Endothelial cell (in vitro differentiated cells): ENCODE measurements at regions not wholly inside any gene's neighbourhood (a gene's known extent, or its start where the extent isn't known, plus 50 kb on each side); places are given as distances from the start of the nearest gene placed in this dataset.

Source experiments
- DNase-seq: peaks from one replicate; pipeline ENCODE4 v3.0.0; 2021; ENCODE audit warnings: low spot score
- H3K27ac Mint-ChIP-seq: one replicate; pipeline ENCODE4 v1.8.0; 2021; ENCODE audit warnings: mixed read lengths, inconsistent platforms; ENCODE audit not compliant: unreplicated experiment
- H3K27me3 Mint-ChIP-seq: one replicate; pipeline ENCODE4 v1.8.0; 2021; ENCODE audit warnings: mild to moderate bottlenecking, moderate library complexity, mixed read lengths, inconsistent platforms; ENCODE audit not compliant: unreplicated experiment
- H3K36me3 Mint-ChIP-seq: one replicate; pipeline ENCODE4 v1.8.0; 2021; ENCODE audit warnings: mild to moderate bottlenecking, low read depth, mixed read lengths, inconsistent platforms; ENCODE audit not compliant: unreplicated experiment
- H3K4me1 Mint-ChIP-seq: one replicate; pipeline ENCODE4 v1.8.0; 2021; ENCODE audit warnings: mild to moderate bottlenecking, mixed read lengths, inconsistent platforms; ENCODE audit not compliant: unreplicated experiment
- H3K4me3 Mint-ChIP-seq: one replicate; pipeline ENCODE4 v1.8.0; 2021; ENCODE audit warnings: mild to moderate bottlenecking, mixed read lengths, inconsistent platforms; ENCODE audit not compliant: unreplicated experiment
- H3K9me3 Mint-ChIP-seq: one replicate; pipeline ENCODE4 v1.8.0; 2021; ENCODE audit warnings: mixed read lengths, inconsistent platforms; ENCODE audit not compliant: unreplicated experiment
- TF ChIP-seq, protein P1 (sequence below): fragments of 200-600 bp; sonication (generic); IDR thresholded peaks from one replicate; pipeline ENCODE4 v1.5.0; 2021; ENCODE audit warnings: antibody characterized with exemption; ENCODE audit not compliant: unreplicated experiment

DNA sequence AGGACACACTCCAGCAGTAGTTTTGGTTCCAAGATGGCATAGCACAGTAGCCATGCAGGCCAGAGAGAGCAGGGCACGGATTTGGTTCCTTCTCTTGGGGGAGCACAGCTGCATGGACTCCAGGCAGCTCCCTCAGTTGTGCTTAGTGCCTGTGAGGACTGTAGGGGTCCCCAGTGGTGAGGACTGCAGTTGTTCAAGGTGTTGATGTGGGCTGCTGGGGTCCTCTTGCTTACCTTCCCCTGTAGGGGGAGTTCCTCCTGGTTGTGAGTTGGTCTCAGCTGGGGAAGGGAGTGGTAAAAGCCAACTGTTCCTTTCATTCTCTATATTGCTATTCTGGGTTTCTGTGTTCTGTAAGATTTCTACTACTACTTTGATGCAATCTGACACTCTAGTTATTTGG is 606.5 kb downstream of the MAGEB5 start:
- Mint-ChIP-seq H3K36me3 (peaks cover 5% of the 10 kb centered on the region), H3K27ac (no peak overlapping the region), H3K4me1 (no peaks in the 10 kb centered on the region), H3K27me3 (peaks cover 4% of the 10 kb centered on the region), H3K9me3 (peaks cover 4% of the 10 kb centered on the region), H3K4me3 (no peak overlapping the region)
- no peak for DNase-seq
- TF ChIP-seq, protein P1, sequence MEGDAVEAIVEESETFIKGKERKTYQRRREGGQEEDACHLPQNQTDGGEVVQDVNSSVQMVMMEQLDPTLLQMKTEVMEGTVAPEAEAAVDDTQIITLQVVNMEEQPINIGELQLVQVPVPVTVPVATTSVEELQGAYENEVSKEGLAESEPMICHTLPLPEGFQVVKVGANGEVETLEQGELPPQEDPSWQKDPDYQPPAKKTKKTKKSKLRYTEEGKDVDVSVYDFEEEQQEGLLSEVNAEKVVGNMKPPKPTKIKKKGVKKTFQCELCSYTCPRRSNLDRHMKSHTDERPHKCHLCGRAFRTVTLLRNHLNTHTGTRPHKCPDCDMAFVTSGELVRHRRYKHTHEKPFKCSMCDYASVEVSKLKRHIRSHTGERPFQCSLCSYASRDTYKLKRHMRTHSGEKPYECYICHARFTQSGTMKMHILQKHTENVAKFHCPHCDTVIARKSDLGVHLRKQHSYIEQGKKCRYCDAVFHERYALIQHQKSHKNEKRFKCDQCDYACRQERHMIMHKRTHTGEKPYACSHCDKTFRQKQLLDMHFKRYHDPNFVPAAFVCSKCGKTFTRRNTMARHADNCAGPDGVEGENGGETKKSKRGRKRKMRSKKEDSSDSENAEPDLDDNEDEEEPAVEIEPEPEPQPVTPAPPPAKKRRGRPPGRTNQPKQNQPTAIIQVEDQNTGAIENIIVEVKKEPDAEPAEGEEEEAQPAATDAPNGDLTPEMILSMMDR, result no peak

DNA sequence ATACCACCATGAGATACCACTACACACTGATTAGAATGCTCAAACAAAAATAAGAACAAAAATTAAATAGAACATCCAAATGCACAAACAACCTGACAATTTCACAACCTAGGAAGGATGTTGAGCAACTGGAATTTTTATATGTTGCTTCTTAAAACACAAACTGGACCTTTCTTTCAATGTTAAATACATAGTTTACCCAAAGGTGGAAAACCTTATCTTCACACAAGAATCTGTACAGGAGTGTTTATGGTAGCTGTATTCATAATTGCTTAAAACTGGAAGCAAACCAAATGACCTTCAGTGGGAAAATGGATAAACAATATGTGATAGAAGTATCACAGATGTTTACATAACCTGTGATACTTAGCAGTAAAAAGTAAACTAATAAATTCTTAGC is 573.8 kb downstream of the MAGEB5 start:
- DNase-seq, result no peak
- Mint-ChIP-seq H3K4me3 (no peak overlapping the region), H3K9me3 (no peaks in the 10 kb centered on the region), H3K4me1 (no peaks in the 10 kb centered on the region), H3K36me3 (no peaks in the 10 kb centered on the region), H3K27ac (no peak overlapping the region), H3K27me3 (no peaks in the 10 kb centered on the region)
- TF ChIP-seq, protein P1, result no peak

DNA sequence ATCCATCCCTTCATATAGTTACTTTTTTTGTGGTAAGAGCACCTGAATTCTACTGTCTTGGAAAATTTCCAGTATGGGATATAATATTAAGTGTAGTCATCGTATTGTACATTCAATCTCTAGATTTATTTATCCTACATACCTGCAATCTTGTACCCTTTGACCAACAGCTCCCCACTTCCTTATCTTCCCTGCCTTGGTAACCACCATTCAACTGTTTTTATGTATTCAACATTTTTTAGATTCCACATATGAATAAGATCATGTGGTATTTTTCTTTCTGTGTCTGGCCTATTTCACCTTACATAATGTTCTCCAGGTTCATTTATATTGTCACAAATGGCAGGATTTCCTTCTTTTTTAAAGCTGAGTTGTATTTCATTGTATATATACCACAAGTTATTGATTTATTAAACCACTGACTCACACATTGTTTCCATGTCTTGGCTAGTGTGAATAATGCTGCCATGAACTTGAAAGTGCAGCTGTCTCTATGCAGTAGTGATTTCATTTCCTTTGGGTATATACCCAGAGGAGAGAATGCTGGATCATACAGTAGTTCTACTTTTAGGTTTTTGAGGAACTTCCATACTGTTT is 572.5 kb downstream of the MAGEB5 start:
- Mint-ChIP-seq H3K27ac (no peak overlapping the region), H3K27me3 (no peaks in the 10 kb centered on the region), H3K9me3 (no peaks in the 10 kb centered on the region), H3K4me3 (no peak overlapping the region), H3K36me3 (no peaks in the 10 kb centered on the region), H3K4me1 (no peaks in the 10 kb centered on the region)
- DNase-seq, result no peak
- TF ChIP-seq, protein P1, result no peak

DNA sequence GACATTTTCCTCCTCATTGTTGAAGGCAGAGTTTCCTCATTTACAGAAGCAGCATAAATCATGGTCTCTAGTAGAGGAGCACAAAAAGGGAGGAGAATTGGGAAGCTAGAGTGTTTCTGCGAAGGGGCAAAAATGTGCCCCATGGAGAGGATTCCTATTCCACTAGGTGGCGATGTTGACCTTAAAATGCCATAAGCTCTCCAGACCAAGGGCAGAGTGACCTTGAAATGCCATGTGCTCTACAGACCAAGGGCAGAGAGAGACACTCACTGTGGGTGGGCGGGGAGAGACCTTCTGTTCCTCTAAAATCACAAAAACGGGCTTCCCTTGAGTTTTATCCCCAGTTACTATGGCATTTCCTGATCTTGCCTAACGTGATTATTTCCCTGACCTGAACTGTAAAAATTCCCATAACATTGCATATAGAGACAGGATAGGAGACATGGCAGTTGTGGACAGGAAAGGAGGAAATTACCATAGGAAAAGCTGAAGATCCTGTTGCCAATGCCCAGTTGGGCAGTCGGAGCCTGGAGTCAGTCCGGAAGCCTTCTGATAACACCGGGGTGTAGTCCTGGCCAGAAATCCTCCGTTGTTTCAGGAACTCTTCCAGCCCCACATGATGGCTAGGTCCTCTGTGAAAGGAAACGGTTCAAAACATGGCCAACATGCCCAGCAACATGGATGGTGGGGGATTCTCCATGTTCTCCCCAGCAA is 567.7 kb downstream of the MAGEB5 start:
- DNase-seq, result no peak
- Mint-ChIP-seq H3K9me3 (no peaks in the 10 kb centered on the region), H3K27ac (no peak overlapping the region), H3K36me3 (no peaks in the 10 kb centered on the region), H3K4me3 (no peak overlapping the region), H3K4me1 (no peaks in the 10 kb centered on the region), H3K27me3 (no peaks in the 10 kb centered on the region)
- TF ChIP-seq, protein P1, result peak; percentile 27

DNA sequence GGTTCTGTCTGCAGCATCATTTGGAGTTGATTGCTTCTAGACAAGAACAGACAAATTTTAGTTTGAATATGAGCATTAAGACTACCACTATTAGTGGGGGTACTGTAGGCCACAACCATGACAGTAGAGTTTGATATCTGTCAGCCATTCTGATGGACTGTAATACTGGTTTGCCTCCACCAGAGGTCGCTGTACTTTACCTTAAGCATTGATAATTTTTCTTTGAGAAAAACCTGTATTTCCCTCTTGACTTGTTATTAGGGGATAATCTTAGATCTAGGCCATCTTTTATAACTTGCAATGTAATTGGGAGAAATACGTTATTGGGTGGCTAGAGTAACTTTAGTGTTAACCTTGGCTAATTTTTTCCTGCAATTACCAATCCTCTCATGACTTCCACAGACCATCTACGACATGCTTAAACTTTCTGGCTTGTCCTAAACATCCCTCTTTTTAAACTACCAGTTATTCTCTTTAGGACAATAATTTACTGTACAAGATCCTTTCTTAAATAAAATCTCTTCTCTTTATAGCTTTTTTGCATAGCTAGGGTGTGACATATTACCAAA is 562.4 kb downstream of the MAGEB5 start:
- H3K9me3 Mint-ChIP-seq, result peaks cover 3% of the 10 kb centered on the region
- no peak for DNase-seq
- H3K27me3 Mint-ChIP-seq, result no peaks in the 10 kb centered on the region
- H3K4me3 Mint-ChIP-seq, result no peak overlapping the region
- H3K27ac Mint-ChIP-seq, result no peak overlapping the region
- TF ChIP-seq, protein P1, result peak; percentile 52
- no peaks in the 10 kb centered on the region for H3K4me1 Mint-ChIP-seq
- no peaks in the 10 kb centered on the region for H3K36me3 Mint-ChIP-seq
